Activated T-cell treated with anti-CD3 and anti-CD28 coated beads, Interleukin-2, amount 50 U/mL, for 1 hour (primary cell): ENCODE measurements at regions not wholly inside any gene's neighbourhood (a gene's known extent, or its start where the extent isn't known, plus 50 kb on each side); places are given as distances from the start of the nearest gene placed in this dataset.

Source experiments
- DNase-seq: peaks from one replicate; pipeline ENCODE4 v3.0.0-alpha.2; 2020

DNA sequence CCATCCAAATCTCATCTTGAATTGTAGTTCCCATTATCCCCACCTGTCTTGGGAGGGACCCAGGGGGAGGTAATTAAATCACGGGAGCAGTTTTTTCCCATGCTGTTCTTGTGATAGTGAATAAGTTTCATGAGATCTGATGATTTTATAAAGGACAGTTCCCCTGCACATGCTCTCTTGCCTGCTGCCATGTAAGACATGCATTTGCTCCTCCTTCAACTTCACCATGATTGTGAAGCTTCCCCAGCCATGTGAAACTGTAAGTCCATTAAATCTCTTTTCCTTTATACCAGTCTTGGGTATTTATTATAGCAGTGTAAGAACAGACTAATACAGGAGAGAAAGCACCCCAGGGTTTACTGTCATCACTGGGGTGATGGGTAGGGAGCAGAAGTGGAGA lies 220.4 kb upstream of the NUDT4 start:
- no peak for DNase-seq

DNA sequence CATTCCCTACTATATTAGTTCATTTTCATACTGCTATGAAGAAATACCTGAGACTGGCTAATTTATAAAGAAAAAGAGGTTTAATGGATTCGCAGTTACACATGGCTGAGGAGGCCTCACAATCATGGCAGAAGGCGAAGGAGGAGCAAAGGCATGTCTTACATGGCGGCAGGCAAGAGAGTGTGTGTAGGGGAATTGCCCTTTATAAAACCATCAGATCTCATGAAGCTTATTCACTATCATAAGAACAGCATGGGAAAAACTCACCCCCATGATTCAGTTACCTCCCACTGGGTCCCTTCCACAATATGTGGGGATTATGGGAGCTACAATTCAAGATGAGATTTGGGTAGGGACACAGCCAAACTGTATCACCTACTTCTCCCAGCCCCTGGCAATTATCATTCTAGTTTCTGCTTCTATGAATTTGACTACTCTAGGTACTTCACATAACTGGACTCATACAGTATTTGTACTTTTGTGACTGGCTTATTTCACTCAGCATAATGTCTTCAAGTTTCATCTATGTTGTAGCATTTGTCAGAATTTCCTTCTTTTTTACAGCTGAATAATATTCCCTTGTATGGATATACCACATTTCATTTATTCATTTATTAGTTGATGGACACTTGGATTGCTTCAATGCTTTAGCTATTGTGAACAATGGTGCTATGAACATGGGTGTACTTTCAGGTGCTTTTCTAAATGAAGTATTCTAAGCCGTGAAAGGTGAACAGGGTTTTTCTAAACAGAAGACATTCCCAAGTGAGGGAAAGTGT lies 219.5 kb upstream of the NUDT4 start:
- no peak for DNase-seq

DNA sequence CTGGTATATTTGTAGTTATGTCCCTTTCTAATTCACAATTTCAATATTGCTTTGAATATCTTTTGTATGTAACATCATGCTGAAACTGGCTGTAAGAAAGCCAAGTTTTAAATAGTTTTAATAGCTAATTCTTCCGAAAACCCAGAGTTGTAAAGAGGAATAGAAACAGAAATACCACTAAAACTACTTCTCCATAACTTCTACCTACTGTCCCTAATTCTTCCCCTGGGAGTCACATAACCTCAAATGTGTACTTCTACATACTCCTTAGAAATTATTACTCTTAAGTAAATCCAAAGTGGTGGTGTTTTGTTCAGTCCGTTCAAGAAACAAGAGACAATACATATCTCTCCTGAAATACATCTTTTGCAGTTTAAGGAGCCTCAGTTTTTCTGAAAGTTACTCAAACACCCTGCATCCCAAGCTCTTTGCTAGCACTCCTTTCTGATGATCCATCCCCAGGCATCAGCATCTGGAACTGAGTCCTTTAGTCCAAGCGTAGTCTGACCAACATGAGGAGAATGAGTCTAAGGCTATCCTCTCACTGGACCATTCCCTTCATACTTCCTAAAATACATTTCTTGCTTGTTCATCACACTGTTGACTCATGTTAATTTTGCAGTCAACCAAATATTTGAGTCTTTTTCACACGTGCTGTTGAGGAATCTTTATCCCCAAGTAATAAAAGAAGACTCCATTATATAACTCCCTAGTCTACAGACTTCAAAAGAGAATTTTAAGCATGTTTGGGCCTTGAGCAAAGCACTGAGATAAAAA lies 214.3 kb upstream of the NUDT4 start:
- no peak for DNase-seq

- no peak for DNase-seq
These were observed 213.4 kb upstream of the NUDT4 start for GRCh38 chr12:93164103-93164880.

DNA sequence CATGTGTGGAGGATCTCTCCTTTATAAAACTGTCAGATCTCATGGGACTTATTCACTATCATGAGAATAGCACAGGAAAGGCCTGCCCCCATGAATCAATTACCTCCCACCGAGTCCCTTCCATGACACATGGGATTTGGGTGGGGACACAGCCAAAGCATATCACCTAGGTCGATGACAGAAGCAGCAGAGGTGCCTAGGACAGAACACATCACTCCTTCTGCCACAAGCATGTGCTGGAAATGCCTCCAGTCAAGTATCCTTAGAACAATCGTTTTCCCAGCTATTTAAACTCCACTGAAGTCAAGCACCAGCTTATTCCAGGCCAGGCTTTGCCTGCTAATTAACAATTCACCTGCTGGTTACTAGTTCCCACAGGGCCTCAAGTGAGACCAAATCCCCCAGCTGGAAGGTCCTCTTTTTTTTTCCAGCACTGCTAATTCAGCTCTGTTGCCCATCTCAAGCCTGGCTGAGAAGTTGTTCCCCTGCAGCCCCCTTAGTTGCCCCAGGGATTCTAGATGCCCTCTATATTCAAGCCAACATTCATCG lies 212.3 kb upstream of the NUDT4 start:
- no peak for DNase-seq

- no peak for DNase-seq
These were observed 211.0 kb upstream of the NUDT4 start for GRCh38 chr12:93166541-93167307.

DNA sequence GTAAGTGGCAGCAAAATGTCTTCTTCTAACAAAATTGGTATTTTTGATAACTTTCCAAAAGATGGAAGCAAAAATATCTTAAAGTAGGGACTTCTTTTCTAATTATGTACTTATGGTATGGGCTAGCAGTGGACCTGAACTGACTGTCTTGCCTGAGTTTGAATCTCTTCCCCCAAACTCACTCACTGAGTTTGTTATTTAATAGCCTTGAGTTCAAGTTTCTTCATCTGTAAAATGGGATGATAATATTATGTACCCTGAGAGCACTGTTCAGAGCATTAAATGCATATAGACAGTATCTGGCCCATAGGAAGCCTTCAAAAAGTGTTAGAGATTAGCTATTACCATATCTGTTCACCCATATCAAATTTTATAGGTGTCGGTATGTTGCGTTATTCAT lies 210.4 kb upstream of the NUDT4 start:
- no peak for DNase-seq

DNA sequence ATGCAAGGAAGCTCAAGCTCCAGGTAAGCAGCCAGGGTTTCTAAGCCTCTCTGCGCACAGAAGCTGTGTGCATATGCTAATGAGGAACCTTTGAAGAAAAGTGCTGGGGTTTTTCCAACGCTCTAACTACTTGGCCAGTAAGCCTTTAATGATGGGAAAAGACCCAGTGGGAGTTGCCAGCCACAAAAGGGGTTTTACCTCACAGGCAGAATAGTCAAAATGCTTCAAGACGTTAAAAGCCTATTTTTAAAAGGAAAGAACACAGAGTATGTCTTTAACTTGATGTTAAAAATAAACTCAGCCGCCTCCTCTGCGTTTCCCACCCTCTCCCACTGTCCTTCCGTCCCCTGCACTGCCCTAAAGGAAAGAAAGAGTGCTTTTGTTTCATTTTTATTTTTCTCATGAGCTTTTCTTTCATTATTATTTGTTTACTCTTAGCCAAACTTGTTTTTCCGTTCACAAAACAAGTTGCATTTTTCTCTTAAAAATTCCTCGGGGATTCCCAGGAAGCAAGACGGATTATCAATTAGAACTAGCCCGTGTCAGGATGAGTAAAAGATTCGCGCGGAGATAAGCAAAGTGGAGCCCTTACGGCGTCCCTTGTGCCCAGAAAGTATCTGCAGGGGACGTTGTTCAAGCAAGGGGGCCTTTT lies 209.8 kb upstream of the NUDT4 start:
- DNase-seq: no peak

DNA sequence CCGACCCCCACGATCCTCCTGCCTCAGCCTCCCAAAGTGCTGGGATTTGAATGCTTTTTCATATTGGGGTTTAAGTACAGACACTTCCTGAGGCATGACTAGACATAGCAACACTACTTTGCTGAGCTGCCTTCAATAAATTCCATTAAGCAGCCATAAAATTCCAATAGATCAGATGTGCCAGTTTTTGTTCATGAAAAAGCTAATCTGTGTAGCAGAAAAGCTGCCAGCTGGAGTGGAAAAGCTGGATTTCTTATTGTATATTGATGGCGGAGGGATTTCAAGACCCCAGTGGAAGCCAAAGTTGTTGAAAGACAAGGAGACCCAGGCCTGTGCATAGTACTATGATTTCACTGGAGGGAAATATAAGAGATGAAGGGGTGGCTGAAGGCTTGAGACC lies 209.0 kb upstream of the NUDT4 start:
- DNase-seq: no peak

DNA sequence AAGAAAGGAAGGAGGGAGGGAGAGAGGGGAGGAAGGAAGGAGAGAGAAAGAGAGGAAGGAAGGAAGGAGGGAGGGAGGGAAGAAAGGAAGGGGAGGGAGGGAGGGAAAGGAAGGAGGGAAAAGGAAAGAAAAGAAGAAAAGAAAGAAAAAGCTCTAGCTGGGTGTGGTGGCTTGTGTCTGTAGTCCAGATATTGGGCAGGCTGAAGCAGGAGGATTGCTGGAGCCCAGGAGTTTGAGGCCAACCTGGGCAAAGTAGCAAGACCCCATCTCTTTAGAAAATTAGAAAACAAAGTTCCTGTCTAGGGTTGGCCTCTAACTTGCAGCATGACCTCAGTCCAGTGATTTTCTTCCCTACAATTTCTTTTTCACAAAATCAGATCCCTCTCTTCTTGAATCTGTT lies 208.2 kb upstream of the NUDT4 start:
- DNase-seq: no peak

GRCh38 chr12:93170928-93171327 lies 206.8 kb upstream of the NUDT4 start:
- no peak for DNase-seq

GRCh38 chr12:93173178-93173957 lies 204.4 kb upstream of the NUDT4 start:
- DNase-seq: no peak

- no peak for DNase-seq
These were observed 203.7 kb upstream of the NUDT4 start for GRCh38 chr12:93174048-93174447.

GRCh38 chr12:93174473-93174872 lies 203.3 kb upstream of the NUDT4 start:
- DNase-seq: no peak

DNA sequence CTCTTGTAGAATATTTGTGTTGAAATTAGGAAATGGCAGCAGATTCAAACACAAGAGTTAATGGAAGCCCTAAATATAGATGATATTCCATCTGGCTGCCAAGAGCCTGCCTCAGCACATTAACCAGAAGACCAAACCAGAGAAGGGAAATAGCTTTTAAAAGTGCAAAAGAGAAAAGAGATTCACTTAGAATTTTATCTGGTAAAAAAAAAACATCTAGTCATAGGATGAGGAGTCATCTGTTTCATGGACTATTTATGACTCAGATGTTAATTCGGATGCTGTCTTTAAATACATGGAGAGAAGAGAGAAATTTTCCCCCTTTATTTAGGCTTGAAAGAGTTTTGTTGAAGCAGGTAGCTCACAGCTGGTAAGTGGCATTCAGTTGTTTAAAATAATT lies 201.6 kb upstream of the NUDT4 start:
- DNase-seq: no peak

GRCh38 chr12:93176610-93177126 lies 201.1 kb upstream of the NUDT4 start:
- DNase-seq: no peak

- DNase-seq: no peak
These were observed 200.2 kb upstream of the NUDT4 start for GRCh38 chr12:93177208-93178153.

DNA sequence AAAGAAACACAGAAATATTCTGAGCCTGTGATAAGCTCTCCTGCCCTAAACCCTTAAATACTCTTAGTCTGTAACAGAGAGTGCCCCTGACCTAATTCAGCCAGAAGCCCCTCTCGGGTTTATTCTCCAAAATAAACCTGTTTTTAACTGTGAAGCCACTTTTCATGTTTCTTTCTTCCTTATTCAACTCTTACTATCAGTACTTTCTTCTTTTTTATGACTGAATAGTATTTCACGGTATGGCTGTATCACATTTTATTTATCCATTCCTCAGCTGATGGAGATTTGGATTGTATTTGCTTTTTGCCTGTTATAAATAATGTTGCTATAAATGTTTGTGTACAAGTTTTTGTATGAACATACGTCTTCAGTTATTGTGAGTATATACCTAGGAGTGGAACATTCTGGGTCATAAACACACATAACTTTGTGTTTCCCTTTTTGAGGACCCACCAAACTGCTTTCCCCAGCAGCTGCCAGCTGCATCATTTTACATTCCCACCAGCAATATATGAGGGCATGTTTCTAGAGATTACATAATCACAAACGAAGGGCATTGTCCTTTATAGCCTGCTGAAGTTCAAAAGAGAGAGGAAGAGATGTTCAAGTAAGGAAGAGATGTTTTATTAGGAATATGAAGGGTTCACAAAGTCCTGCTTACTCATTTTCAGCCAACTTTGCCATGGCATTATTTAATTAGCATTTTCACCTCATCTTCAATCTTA lies 199.4 kb upstream of the NUDT4 start:
- DNase-seq: no peak

- no peak for DNase-seq
These were observed 197.9 kb upstream of the NUDT4 start for GRCh38 chr12:93179792-93180191.
